ENCODE measurements at regions not wholly inside any gene's neighbourhood (a gene's known extent, or its start where the extent isn't known, plus 50 kb on each side); places are given as distances from the start of the nearest gene placed in this dataset.

DNA sequence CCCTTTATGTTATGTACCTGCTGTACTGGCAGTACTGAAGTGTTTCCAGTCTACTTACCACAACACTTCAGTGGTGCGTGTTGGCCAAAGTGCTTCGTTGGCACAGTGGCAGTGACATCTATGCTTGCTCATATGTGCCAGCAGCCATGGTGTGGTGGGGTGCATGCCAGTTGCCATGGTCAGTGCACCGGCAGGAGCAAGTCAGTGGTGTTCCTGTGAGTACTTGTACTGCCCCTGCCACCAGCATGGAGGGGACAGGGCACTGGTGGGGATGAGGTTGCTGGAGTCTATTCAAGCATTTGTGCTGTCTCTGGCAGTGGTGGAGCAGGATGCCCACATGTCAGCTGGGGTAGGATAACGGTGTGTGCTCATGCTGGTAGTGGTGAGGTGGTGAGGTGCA is 800.0 kb downstream of the TRHDE start:
- TF ChIP-seq, protein P1, sequence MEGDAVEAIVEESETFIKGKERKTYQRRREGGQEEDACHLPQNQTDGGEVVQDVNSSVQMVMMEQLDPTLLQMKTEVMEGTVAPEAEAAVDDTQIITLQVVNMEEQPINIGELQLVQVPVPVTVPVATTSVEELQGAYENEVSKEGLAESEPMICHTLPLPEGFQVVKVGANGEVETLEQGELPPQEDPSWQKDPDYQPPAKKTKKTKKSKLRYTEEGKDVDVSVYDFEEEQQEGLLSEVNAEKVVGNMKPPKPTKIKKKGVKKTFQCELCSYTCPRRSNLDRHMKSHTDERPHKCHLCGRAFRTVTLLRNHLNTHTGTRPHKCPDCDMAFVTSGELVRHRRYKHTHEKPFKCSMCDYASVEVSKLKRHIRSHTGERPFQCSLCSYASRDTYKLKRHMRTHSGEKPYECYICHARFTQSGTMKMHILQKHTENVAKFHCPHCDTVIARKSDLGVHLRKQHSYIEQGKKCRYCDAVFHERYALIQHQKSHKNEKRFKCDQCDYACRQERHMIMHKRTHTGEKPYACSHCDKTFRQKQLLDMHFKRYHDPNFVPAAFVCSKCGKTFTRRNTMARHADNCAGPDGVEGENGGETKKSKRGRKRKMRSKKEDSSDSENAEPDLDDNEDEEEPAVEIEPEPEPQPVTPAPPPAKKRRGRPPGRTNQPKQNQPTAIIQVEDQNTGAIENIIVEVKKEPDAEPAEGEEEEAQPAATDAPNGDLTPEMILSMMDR (conservative IDR thresholded peaks at IDR 0.05; ENCODE audit: low read depth, low read length) = no peak

DNA sequence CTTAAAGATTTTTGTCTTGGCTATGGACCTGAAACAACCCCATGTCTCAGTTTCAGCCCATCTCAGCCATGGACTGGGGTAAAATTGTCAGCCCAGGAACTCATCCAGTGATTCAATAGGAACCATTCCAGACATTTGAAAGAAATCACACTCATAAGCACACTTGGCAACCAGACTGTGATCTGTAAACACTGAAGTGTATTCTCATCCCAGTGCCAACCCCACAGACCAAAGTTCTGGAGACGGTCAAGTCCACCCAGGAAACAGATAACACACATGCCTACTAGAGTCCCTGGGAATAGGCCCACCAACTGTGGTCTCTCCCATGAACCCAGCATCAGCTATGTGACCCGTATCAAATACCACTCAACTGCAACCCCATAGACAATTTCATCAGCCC is 804.6 kb downstream of the TRHDE start:
- TF ChIP-seq, protein P1 (conservative IDR thresholded peaks at IDR 0.05; ENCODE audit: low read depth, low read length) = no peak
- DNase-seq (ENCODE audit: low read depth) = no peak
- no peak overlapping the region for H3K4me3 ChIP-seq (ENCODE audit: low read length)

More for the DNA sequence above, 800.0 kb downstream of the TRHDE start:
- H3K4me3 ChIP-seq (ENCODE audit: low read length) = no peak overlapping the region
- no peak for DNase-seq (ENCODE audit: low read depth)

GRCh38 chr12:73083736-73084135 is 811.6 kb downstream of the TRHDE start:
- H3K4me3 ChIP-seq (ENCODE audit: low read length) = no peak overlapping the region
- TF ChIP-seq, protein P1 (conservative IDR thresholded peaks at IDR 0.05; ENCODE audit: low read depth, low read length) = no peak
- DNase-seq (ENCODE audit: low read depth) = no peak

GRCh38 chr12:73106296-73106695 is 834.1 kb downstream of the TRHDE start:
- TF ChIP-seq, protein P1 (conservative IDR thresholded peaks at IDR 0.05; ENCODE audit: low read depth, low read length) = no peak
- H3K4me3 ChIP-seq (ENCODE audit: low read length) = no peak overlapping the region
- DNase-seq (ENCODE audit: low read depth) = no peak

DNA sequence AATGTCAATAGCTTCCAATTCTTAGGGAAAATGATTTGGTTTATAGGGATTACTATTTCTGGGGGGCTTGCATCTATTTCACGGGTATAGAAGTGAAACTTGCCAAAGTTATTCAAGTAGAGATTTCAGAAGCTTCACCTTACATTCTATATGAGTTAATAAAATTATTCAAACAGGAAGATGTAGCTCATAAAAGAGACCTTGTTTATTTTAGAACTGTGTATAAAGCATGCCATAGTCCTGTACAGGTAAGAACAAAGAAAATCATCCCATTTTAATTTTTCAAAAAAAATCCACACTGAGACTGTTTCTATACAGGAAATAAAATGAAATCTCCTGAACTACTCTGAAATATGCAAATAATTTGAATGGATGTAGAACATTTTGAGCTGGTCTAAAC is 834.7 kb downstream of the TRHDE start:
- no peak for DNase-seq (ENCODE audit: low read depth)
- TF ChIP-seq, protein P1 (conservative IDR thresholded peaks at IDR 0.05; ENCODE audit: low read depth, low read length) = no peak
- no peak overlapping the region for H3K4me3 ChIP-seq (ENCODE audit: low read length)

DNA sequence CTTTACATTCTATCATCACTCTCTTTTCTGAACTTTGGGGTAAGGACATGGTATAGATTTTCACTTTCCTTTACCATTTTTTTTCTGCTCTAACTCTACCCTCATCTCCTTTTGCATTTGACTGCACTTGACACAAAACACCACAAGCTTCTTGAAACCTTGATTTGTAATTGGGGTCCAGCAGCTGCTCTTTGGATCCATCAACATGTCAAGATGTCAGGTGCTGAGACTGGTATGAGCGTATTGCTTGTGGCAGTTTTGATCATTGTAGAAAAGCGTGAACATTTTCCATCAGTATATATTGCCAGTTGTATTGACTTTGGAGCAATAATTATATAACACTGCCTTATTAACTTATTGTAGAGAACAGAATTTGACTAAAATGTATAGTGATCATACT is 838.6 kb downstream of the TRHDE start:
- no peak for DNase-seq (ENCODE audit: low read depth)

More for the DNA sequence above, 838.6 kb downstream of the TRHDE start:
- H3K4me3 ChIP-seq (ENCODE audit: low read length) = no peak overlapping the region
- TF ChIP-seq, protein P1 (conservative IDR thresholded peaks at IDR 0.05; ENCODE audit: low read depth, low read length) = no peak

Data from retinal pigment epithelial cell (primary cell).